GM19328 (cell line): ENCODE measurements at regions not wholly inside any gene's neighbourhood (a gene's known extent, or its start where the extent isn't known, plus 50 kb on each side); places are given as distances from the start of the nearest gene placed in this dataset.

Source experiments
- ATAC-seq: cut with Tn5 transposase; IDR thresholded peaks from one replicate; pipeline ENCODE4 v1.9.1; 2021; ENCODE audit warnings: mild to moderate bottlenecking, moderate library complexity; ENCODE audit not compliant: unreplicated experiment

DNA sequence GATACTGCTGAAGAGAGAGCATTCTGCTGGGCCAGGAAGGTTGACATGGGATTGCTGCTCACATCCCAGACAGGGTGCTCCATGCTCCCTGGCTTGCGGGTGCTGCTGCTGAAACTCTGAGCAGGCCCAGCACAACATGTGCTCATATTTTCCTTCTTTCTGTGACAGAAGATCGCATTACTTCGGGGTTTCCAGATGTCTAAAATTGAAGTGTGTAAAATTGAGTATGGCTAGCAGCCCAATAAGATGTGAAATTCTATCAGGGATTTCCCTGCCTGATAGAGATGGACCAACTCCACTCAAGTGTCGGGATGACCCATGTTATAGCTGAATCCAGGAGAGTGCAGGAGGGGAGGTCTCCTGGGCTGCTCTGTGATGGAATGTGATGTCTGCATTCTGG, 55.6 kb upstream of the KL start:
- no peak for ATAC-seq

DNA sequence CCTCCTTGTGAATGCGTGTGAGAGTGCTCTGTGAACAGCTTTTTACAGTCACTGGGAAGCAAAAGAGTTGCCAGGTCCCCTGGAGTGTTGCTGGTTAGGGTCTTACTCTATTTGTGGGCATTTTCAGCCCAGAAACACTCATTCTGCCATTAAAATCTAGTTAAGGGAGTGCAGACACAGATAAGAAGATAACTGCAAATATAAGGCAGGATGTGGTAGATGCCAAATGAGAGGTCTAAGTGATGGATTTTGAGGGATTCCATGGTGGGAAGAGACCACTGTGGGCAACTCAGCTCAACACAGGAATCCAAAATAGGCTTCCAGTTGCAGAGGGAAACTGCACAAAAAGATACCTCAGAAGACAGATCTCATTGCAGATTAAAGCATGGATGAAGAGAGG, 54.5 kb upstream of the KL start:
- ATAC-seq: no peak

DNA sequence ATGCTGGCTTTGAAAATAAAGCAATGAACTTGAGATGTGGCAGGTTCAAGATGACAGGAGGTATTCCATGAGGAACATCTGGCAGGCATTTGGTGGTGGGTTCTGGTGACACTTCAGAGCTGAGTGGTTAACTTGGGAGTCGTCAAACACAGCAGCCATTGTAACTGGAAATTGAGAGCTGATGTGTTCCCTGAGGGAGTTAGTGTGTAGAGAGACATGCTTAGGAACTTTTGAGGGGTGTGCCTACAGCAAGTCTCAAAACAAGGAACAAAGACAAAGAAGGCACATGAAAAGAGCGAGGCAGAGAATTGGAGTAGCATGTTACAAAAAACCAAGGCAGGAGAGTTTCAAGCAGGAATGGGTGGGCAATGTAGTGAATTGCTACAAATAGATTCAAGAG, 53.9 kb upstream of the KL start:
- no peak for ATAC-seq

- no peak for ATAC-seq
Observed at GRCh38 chr13:32964987-32965386, 51.2 kb upstream of the KL start.
